SK-N-SH treated with all-trans-retinoic acid at 6 μM for 48 hours (cell line): ENCODE measurements at regions not wholly inside any gene's neighbourhood (a gene's known extent, or its start where the extent isn't known, plus 50 kb on each side); places are given as distances from the start of the nearest gene placed in this dataset.

Source experiments
- ATAC-seq: fragments of 200-7000 bp; cut with Tn5 transposase; 3 replicates; pipeline ENCODE4 v1.9.1; 2020; ENCODE audit warnings: mild to moderate bottlenecking, moderate library complexity
- ARNTL ChIP-seq: fragments of 450-650 bp; formaldehyde crosslinking; IDR thresholded peaks from 2 replicates; pipeline ENCODE4 v1.5.0; 2020; ENCODE audit warnings: low read depth, mild to moderate bottlenecking, moderate library complexity, borderline replicate concordance
- BACH2 ChIP-seq: fragments of 250-450 bp; sonication (Bioruptor Pico); IDR thresholded peaks from 2 replicates; pipeline ENCODE4 v1.9.0; 2021; ENCODE audit warnings: mild to moderate bottlenecking, borderline replicate concordance
- CSDC2 ChIP-seq: fragments of 250-450 bp; sonication (Bioruptor Pico); IDR thresholded peaks from 2 replicates; pipeline ENCODE4 v1.5.0; 2020; ENCODE audit warnings: mild to moderate bottlenecking, moderate library complexity
- ESRRG ChIP-seq: fragments of 250-450 bp; sonication (Bioruptor Pico); IDR thresholded peaks from 2 replicates; pipeline ENCODE4 v1.6.1; 2021; ENCODE audit warnings: mild to moderate bottlenecking
- GLIS3 ChIP-seq: fragments of 250-450 bp; sonication (Bioruptor Pico); IDR thresholded peaks from 2 replicates; pipeline ENCODE4 v1.5.0; 2020; ENCODE audit warnings: mild to moderate bottlenecking, moderate library complexity
- ISL1 ChIP-seq: fragments of 250-450 bp; sonication (Bioruptor Pico); IDR thresholded peaks from 2 replicates; pipeline ENCODE4 v2.1.2; 2022; ENCODE audit warnings: mild to moderate bottlenecking, moderate library complexity
- OSR1 ChIP-seq: fragments of 250-450 bp; sonication (Bioruptor Pico); IDR thresholded peaks from 2 replicates; pipeline ENCODE4 v1.8.0; 2022; ENCODE audit warnings: moderate library complexity, mild to moderate bottlenecking, inconsistent platforms
- PPARA ChIP-seq: fragments of 250-450 bp; sonication (Bioruptor Pico); IDR thresholded peaks from 2 replicates; pipeline ENCODE4 v1.5.0; 2020; ENCODE audit warnings: mild to moderate bottlenecking, borderline replicate concordance
- RARB ChIP-seq: fragments of 250-450 bp; sonication (Bioruptor Pico); IDR thresholded peaks from 2 replicates; pipeline ENCODE4 v1.8.0; 2021; ENCODE audit warnings: mild to moderate bottlenecking, moderate library complexity
- SNAI2 ChIP-seq: fragments of 250-450 bp; sonication (Bioruptor Pico); IDR thresholded peaks from 2 replicates; pipeline ENCODE4 v1.5.0; 2020; ENCODE audit warnings: mild to moderate bottlenecking, moderate library complexity
- TOX ChIP-seq: fragments of 250-450 bp; sonication (Bioruptor Pico); IDR thresholded peaks from 2 replicates; pipeline ENCODE4 v1.8.0; 2021; ENCODE audit warnings: mild to moderate bottlenecking, moderate library complexity, borderline replicate concordance
- ZC3H10 ChIP-seq: fragments of 250-450 bp; sonication (Bioruptor Pico); IDR thresholded peaks from 2 replicates; pipeline ENCODE4 v1.5.1; 2021; ENCODE audit warnings: mild to moderate bottlenecking, moderate library complexity
- ZFP30 ChIP-seq: fragments of 450-650 bp; formaldehyde crosslinking; IDR thresholded peaks from 2 replicates; pipeline ENCODE4 v1.5.0; 2022; ENCODE audit warnings: mild to moderate bottlenecking, moderate library complexity
- ZNF565 ChIP-seq: fragments of 450-650 bp; formaldehyde crosslinking; conservative IDR thresholded peaks from 2 replicates; pipeline ENCODE4 v1.5.0; 2020; ENCODE audit warnings: low read depth, mild to moderate bottlenecking, moderate library complexity
- ZNF70 ChIP-seq: fragments of 450-650 bp; formaldehyde crosslinking; IDR thresholded peaks from 2 replicates; pipeline ENCODE4 v1.5.0; 2020; ENCODE audit warnings: mild to moderate bottlenecking, moderate library complexity
- ZNF8 ChIP-seq: fragments of 450-650 bp; formaldehyde crosslinking; IDR thresholded peaks from 2 replicates; pipeline ENCODE4 v1.5.0; 2020; ENCODE audit warnings: mild to moderate bottlenecking, moderate library complexity
- TF ChIP-seq, protein P1 (sequence below): fragments of 250-450 bp; sonication (Bioruptor Pico); IDR thresholded peaks from 2 replicates; pipeline ENCODE4 v1.5.0; 2020; ENCODE audit warnings: mild to moderate bottlenecking, moderate library complexity
- TF ChIP-seq, protein P2 (sequence below): fragments of 250-450 bp; sonication (Bioruptor Pico); IDR thresholded peaks from 2 replicates; pipeline ENCODE4 v1.8.0; 2021; ENCODE audit warnings: low read depth, mild to moderate bottlenecking, moderate library complexity, borderline replicate concordance
- TF ChIP-seq, protein P3 (sequence below): fragments of 250-450 bp; sonication (Bioruptor Pico); IDR thresholded peaks from 2 replicates; pipeline ENCODE4 v1.5.1; 2020; ENCODE audit warnings: low read depth, mild to moderate bottlenecking, moderate library complexity

DNA sequence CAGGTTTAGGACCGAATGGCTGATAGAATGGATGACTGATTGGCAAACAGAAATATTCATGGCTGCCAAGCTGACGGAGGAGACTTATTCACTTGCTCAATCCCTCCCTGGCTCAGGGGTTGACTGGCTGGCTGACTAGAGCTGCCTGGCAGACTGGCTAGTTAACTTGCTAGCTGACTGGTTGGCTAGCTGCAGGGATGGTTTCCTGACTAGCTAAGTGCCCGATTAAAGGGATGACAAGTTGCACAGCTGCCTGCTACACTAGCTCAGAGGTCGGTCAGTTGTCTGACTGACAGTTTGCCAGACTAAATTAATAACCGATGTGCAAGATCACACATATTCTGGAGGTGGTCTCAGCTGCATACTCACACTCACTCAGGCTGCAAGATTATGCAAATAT is 1208.4 kb upstream of the CDH8 start:
- no peak for TF ChIP-seq SNAI2 (CRISPR knock-in tag)
- TF ChIP-seq, protein P1, sequence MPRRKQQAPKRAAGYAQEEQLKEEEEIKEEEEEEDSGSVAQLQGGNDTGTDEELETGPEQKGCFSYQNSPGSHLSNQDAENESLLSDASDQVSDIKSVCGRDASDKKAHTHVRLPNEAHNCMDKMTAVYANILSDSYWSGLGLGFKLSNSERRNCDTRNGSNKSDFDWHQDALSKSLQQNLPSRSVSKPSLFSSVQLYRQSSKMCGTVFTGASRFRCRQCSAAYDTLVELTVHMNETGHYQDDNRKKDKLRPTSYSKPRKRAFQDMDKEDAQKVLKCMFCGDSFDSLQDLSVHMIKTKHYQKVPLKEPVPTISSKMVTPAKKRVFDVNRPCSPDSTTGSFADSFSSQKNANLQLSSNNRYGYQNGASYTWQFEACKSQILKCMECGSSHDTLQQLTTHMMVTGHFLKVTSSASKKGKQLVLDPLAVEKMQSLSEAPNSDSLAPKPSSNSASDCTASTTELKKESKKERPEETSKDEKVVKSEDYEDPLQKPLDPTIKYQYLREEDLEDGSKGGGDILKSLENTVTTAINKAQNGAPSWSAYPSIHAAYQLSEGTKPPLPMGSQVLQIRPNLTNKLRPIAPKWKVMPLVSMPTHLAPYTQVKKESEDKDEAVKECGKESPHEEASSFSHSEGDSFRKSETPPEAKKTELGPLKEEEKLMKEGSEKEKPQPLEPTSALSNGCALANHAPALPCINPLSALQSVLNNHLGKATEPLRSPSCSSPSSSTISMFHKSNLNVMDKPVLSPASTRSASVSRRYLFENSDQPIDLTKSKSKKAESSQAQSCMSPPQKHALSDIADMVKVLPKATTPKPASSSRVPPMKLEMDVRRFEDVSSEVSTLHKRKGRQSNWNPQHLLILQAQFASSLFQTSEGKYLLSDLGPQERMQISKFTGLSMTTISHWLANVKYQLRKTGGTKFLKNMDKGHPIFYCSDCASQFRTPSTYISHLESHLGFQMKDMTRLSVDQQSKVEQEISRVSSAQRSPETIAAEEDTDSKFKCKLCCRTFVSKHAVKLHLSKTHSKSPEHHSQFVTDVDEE (CRISPR knock-in tag): no peak
- no peak for TF ChIP-seq GLIS3
- no peak for TF ChIP-seq BACH2
- TF ChIP-seq ZC3H10 (CRISPR knock-in tag): no peak
- no peak for TF ChIP-seq OSR1 (CRISPR knock-in tag)
- no peak for TF ChIP-seq TOX (CRISPR knock-in tag)
- TF ChIP-seq, protein P2, sequence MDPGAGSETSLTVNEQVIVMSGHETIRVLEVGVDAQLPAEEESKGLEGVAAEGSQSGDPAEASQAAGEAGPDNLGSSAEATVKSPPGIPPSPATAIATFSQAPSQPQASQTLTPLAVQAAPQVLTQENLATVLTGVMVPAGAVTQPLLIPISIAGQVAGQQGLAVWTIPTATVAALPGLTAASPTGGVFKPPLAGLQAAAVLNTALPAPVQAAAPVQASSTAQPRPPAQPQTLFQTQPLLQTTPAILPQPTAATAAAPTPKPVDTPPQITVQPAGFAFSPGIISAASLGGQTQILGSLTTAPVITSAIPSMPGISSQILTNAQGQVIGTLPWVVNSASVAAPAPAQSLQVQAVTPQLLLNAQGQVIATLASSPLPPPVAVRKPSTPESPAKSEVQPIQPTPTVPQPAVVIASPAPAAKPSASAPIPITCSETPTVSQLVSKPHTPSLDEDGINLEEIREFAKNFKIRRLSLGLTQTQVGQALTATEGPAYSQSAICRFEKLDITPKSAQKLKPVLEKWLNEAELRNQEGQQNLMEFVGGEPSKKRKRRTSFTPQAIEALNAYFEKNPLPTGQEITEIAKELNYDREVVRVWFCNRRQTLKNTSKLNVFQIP (CRISPR knock-in tag): no peak
- TF ChIP-seq, protein P3, sequence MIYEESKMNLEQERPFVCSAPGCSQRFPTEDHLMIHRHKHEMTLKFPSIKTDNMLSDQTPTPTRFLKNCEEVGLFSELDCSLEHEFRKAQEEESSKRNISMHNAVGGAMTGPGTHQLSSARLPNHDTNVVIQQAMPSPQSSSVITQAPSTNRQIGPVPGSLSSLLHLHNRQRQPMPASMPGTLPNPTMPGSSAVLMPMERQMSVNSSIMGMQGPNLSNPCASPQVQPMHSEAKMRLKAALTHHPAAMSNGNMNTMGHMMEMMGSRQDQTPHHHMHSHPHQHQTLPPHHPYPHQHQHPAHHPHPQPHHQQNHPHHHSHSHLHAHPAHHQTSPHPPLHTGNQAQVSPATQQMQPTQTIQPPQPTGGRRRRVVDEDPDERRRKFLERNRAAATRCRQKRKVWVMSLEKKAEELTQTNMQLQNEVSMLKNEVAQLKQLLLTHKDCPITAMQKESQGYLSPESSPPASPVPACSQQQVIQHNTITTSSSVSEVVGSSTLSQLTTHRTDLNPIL (CRISPR knock-in tag): no peak
- TF ChIP-seq ARNTL (CRISPR knock-in tag): no peak
- no peak for TF ChIP-seq ZNF70 (CRISPR knock-in tag)
- TF ChIP-seq RARB (CRISPR knock-in tag): no peak
- no peak for TF ChIP-seq PPARA (CRISPR knock-in tag)
- no peak for TF ChIP-seq ZNF8 (CRISPR knock-in tag)
- no peak for TF ChIP-seq ZNF565 (CRISPR knock-in tag)
- no peak for TF ChIP-seq CSDC2 (CRISPR knock-in tag)
- ATAC-seq: no peak

DNA sequence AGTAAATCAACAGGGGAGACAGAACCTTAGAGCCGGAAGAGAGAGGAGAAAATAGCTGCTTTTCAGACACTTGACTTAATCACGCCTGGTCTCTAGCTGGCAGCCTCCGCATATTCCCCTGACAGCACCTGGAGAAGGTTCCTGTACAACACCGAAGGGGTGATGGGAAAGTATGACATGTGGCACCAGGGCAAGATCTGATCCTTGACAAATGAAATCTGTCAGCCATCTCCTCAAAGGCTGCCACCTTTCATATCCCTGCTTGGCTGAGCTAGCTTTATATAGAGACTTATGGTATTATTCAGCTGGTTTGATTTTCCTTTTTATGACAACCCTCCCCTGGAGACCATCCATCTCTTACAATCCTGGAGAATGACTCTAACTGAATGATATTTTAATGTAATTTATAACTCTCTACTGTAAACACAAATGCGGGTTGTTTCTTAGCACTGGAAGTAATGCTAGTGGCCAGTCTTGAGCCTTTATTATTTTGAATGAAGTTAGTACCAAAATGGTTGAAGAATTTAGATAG is 1205.3 kb upstream of the CDH8 start:
- TF ChIP-seq ZFP30: no peak
- peak; percentile 59 for TF ChIP-seq ISL1 (CRISPR knock-in tag)

DNA sequence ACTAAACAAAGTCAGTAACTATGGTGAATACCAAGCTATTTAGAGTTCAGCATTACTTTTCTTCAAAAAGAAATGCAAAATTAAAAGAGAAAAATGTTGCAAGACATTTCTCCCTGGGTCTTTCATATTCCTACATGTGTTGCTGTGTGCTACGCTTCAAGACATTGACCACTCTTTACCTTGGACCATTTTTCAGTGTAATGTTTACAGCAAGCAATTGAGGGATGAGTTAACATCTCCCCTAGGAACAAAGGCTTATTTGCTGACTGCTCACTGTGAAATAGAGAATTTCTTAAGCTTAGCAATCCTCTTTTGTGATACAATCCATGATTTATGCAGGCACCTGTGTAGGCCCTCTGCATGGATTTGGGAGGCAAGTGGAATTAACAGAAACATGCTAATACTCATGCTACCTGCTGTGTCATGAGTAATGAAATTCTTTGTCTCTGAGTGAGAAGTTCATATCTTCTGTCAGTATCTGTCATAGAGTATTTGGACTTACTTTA is 1202.9 kb upstream of the CDH8 start:
- TF ChIP-seq CSDC2 (CRISPR knock-in tag) (no peak), ARNTL (CRISPR knock-in tag) (no peak), RARB (CRISPR knock-in tag) (no peak), BACH2 (no peak), ZNF565 (CRISPR knock-in tag) (no peak), ZFP30 (no peak), OSR1 (CRISPR knock-in tag) (no peak)
- TF ChIP-seq, all 23 proteins: peak for 0
- no peak for ATAC-seq

More for the DNA sequence above, 1205.3 kb upstream of the CDH8 start:
- ATAC-seq: peak; percentile 27; the same call in 1 of the 3 replicates

DNA sequence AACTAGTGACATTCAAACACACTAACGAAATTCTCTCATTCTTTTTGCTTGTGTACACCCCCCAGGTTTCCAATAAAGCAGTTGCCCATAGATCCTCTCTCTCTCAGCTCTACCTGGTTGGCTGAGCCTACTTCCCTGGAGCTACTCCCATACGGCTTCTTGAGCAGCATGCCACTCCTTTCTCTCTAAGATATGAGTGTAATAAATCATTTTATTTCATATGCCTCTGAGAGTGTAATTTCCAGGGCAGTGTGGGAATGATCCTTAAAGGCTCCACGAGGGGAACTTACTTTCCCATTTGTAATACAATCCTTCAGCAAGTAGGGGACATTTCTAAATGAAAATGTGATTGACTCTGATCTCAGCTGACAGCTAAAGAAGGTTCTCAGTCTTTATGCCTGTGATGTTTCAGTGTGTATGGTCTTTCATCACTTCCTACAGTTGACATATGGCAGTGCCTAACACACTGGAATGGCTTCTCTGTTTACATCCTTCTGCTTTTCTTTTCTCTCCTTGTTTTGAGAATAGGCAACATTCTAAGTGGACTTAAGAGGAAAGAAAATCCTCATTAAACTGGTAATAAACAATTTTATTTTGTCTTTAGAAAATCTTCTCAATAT is 1194.3 kb upstream of the CDH8 start:
- ATAC-seq: no peak
- TF ChIP-seq, protein P3 (CRISPR knock-in tag): no peak
- TF ChIP-seq ESRRG (CRISPR knock-in tag) (no peak), SNAI2 (CRISPR knock-in tag) (no peak), OSR1 (CRISPR knock-in tag) (no peak), ZFP30 (no peak), ZNF8 (CRISPR knock-in tag) (no peak), ISL1 (CRISPR knock-in tag) (no peak), GLIS3 (no peak), PPARA (CRISPR knock-in tag) (no peak), ZNF565 (CRISPR knock-in tag) (no peak)
- TF ChIP-seq, protein P2 (CRISPR knock-in tag): no peak
